LoVo (cell line): ENCODE measurements at regions not wholly inside any gene's neighbourhood (a gene's known extent, or its start where the extent isn't known, plus 50 kb on each side); places are given as distances from the start of the nearest gene placed in this dataset.
"Not testable (repeated sequence)": the region's sequence is repeated elsewhere in the genome, so short reads cannot be mapped to it uniquely, and the experiment has no call there.

ENCODE experiments used
- DNase-seq: peaks from one replicate; pipeline ENCODE4 v3.0.0-alpha.2; 2016; ENCODE audit warnings: low spot score

GRCh38 chr6:95865857-95866256, 149.9 kb upstream of the FUT9 start:
- no peak for DNase-seq

- DNase-seq: peak; percentile 10
Measured at GRCh38 chr6:95866732-95867131, 149.0 kb upstream of the FUT9 start.

GRCh38 chr6:95867205-95867604, 148.6 kb upstream of the FUT9 start:
- DNase-seq: no peak

- no peak for DNase-seq
Measured at GRCh38 chr6:95877480-95877879, 138.3 kb upstream of the FUT9 start.

- DNase-seq: no peak
Measured at GRCh38 chr6:95879856-95880255, 135.9 kb upstream of the FUT9 start.

- DNase-seq: no peak
Measured at GRCh38 chr6:95882371-95882770, 133.4 kb upstream of the FUT9 start.

- DNase-seq: not testable (repeated sequence)
Measured at GRCh38 chr6:95888711-95889110, 127.1 kb upstream of the FUT9 start.

GRCh38 chr6:95905132-95905531, 110.6 kb upstream of the FUT9 start:
- no peak for DNase-seq

- no peak for DNase-seq
Measured at GRCh38 chr6:95917034-95917433, 98.7 kb upstream of the FUT9 start.

GRCh38 chr6:95923518-95923917, 92.3 kb upstream of the FUT9 start:
- no peak for DNase-seq

GRCh38 chr6:95935736-95936135, 80.0 kb upstream of the FUT9 start:
- DNase-seq: no peak

- DNase-seq: no peak
Measured at GRCh38 chr6:95946906-95947305, 68.9 kb upstream of the FUT9 start.

- no peak for DNase-seq
Measured at GRCh38 chr6:95948324-95948723, 67.5 kb upstream of the FUT9 start.

GRCh38 chr6:95949985-95950384, 65.8 kb upstream of the FUT9 start:
- DNase-seq: no peak

- no peak for DNase-seq
Measured at GRCh38 chr6:95958686-95959085, 57.1 kb upstream of the FUT9 start.

- no peak for DNase-seq
Measured at GRCh38 chr6:95959261-95959660, 56.5 kb upstream of the FUT9 start.
